Putamen (tissue), 1 donor: ENCODE measurements at regions not wholly inside any gene's neighbourhood (a gene's known extent, or its start where the extent isn't known, plus 50 kb on each side); places are given as distances from the start of the nearest gene placed in this dataset.
"Not testable (repeated sequence)": the region's sequence is repeated elsewhere in the genome, so short reads cannot be mapped to it uniquely, and the experiment has no call there.

ENCODE experiments used
- DNase-seq: peaks from one replicate; pipeline ENCODE4 v3.0.0-alpha.2; 2016; ENCODE audit warnings: low spot score

DNA sequence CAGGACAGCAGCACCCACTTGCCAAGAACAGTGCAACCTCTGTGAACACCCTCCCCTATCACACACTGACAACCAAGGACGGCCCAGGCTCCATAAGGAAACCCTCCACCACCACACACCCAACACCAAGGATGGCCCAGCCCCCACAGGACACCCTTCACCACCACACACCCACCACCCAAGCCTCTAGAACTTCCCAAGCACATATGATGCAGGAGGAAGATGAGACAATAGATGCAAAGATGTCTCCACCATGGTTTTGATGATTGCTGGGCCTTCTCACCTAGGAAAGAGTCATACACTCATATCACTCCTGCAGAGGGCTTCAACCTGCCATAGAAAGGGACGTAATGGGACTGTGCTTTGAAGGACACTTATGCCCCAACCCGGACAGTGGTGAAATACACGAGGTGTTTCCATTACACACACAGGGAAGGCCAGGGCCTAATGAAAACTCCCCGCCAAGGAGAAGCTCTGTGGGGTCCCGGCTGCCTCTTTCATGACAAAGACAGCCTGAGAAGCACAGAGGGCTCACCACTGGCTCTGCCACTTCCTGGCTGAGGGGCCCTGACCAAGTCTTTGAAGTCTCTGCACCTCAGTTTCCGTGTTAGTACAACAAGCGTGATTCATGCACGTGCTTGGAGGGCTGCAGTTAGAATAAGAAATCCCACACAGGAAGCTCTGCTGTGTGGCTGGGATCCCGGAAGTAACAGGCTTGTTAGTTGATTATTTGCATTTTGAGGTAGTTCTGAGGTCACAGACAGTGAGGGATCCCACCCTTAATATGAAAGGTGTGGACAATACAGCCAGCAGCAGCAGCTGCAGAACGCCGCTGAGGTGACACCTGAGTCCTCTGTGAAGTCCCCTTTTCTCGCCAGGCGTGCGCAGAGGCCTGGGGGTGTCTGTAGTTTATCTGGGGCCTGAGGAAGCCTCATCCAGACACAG is 61.9 kb upstream of the ATP12A start:
- DNase-seq, result no peak

DNA sequence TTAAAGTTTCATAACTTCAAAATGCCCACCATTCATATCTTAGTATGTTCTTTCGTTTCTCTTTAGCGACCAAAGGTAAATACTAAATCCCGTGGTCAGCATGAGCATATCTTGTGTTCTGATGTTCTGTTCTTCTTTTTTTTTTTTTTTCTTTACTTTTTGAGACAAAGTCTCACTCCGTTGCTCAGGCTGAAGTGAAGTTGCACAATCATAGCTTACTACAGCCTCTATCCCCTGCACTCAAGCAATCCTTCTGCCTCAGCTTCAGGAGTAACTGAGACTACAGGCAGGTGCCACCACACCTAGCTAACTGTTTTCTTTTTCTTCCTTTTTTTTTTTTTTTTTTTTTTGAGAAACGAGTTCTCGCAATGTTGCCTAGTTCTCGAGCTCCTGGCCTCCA is 60.9 kb upstream of the ATP12A start:
- no peak for DNase-seq

GRCh38 chr13:24622481-24623148 is 57.6 kb upstream of the ATP12A start:
- DNase-seq, result not testable (repeated sequence)

GRCh38 chr13:24623149-24623665 is 57.0 kb upstream of the ATP12A start:
- no peak for DNase-seq

DNA sequence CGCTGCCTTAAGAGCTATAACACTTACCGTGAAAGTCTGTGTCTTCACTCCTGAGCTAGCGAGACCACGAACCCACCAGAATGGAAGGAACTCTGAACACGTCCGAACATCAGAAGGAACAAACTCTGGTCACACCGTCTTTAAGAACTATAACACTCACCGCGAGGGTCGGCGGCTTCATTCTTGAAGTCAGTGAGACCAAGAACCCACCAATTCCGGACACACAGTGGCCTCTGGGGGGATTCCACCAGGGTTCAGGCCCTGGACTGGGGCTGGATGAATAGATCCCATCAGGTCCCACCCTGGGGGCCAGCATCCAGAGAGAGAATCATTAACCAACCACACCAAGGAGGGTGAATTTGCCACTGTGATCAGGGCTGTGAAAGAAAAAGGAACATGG is 55.8 kb upstream of the ATP12A start:
- DNase-seq, result no peak

DNA sequence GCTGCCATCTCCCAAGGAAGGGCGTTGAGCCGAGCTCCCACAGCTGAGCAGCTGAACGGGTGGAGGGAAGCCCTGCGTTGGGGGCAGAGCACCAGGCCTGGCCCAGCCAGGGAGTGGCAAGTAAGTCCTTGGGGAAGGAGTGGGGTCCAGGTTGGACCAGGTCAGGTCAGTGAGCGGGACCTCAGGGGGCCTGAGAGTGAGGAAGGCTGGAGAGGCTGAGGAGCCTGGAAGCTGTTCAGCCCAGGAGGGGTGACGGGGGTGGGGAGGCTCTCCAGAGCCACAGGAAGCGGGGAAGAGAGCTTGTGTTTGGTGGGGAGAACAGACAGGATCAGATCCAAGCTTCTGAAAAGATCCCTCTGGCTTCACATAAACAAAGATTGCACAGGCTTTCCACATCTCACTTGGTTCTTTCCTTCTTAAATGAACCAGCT is 55.4 kb upstream of the ATP12A start:
- DNase-seq, result no peak

DNA sequence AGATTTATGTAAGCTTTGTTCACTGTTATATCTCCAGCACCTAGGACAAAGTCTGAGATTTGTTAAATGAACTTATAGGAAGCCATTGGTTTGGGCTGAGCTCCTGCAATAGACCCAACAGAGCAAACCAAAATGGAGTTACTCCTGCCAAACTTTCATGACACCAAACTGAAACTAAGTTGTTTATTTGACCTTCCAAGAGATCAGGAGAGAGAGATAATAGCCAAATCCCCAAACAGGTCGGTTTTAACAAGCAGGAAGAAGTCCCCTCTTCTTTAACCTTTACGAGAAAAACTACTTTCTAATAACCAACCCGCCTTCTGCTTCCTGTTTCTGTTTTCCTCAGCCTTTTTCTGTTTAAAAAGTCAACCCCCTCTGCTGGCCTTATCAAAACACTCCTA is 54.9 kb upstream of the ATP12A start:
- no peak for DNase-seq

- DNase-seq, result no peak
These were observed 54.0 kb upstream of the ATP12A start for GRCh38 chr13:24625870-24626849.

GRCh38 chr13:24627090-24627714 is 53.0 kb upstream of the ATP12A start:
- no peak for DNase-seq

DNA sequence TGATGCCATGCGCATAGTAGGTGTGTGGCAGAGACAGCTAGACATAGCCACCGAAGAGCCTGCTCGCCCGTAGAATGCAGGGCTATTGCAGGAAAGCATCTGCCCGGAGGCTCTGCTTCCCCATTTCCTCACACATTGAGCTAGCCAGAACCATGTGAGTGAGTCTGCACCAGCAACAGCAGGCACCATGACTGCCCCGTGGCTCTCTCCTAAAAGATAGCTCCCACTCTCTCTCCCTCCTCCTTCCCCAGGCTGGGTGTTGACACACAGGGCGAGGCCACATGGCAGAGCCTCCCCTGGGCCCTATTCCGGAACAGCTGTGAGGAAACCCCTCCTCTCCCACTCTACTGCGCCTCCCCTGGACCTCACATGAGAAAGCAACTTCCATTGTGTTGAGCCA is 52.3 kb upstream of the ATP12A start:
- no peak for DNase-seq

- DNase-seq, result no peak
These were observed 50.9 kb upstream of the ATP12A start for GRCh38 chr13:24629320-24629719.

DNA sequence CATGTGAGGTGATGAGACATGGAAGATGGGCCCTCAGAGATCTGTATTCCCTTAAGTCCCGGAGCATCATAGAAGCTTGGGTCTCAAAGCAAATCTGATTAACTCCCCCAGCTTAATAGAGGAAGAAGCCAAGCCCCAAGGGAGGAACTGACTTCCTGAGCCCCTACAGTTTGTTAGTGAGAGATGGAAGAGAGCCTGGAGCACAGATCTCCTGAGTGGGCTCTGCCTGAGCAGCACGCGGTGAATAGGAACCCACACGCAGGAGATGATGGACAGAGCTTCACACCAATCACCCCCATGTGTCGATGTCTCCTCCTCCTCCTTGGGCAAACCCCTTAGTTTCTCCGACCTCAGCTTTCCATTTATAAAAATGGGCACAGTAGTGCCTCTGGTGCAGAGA is 50.1 kb upstream of the ATP12A start:
- DNase-seq, result no peak
